NCI-H460 (cell line): ENCODE measurements at regions not wholly inside any gene's neighbourhood (a gene's known extent, or its start where the extent isn't known, plus 50 kb on each side); places are given as distances from the start of the nearest gene placed in this dataset.
A peak's percentile ranks its signal among the peaks of the same experiment; 100 is the strongest.
"Not testable (repeated sequence)": the region's sequence is repeated elsewhere in the genome, so short reads cannot be mapped to it uniquely, and the experiment has no call there.

ENCODE experiments used
- DNase-seq: peaks from one replicate; pipeline ENCODE4 v3.0.0-alpha.2; 2016; ENCODE audit warnings: low read depth; ENCODE audit errors: extremely low read depth
- small RNA-seq, 2 experiments: library from RNA; depleted of rRNA; stranded (forward); fragments of <200 nt; gene quantifications; one replicate each; pipeline ENCODE3, GENCODE V24; 2014

- no peak for DNase-seq
Observed at GRCh38 chr4:92199135-92199534, 104.6 kb upstream of the GRID2 start.

GRCh38 chr4:92210906-92211305 is 92.9 kb upstream of the GRID2 start:
- DNase-seq: no peak

- DNase-seq: no peak
Observed at GRCh38 chr4:92215476-92215875, 88.3 kb upstream of the GRID2 start.

- DNase-seq: no peak
Observed at GRCh38 chr4:92231511-92231910, 72.3 kb upstream of the GRID2 start.

GRCh38 chr4:92232566-92232965 is 71.2 kb upstream of the GRID2 start:
- DNase-seq: no peak

GRCh38 chr4:92234393-92235176 is 69.2 kb upstream of the GRID2 start:
- DNase-seq: peak; percentile 43

- DNase-seq: no peak
Observed at GRCh38 chr4:92235731-92236130, 68.0 kb upstream of the GRID2 start.

- no peak for DNase-seq
Observed at GRCh38 chr4:92236877-92237276, 66.9 kb upstream of the GRID2 start.

- DNase-seq: no peak
Observed at GRCh38 chr4:92237559-92237958, 66.2 kb upstream of the GRID2 start.

GRCh38 chr4:92241094-92241493 is 62.7 kb upstream of the GRID2 start:
- DNase-seq: no peak

- no peak for DNase-seq
Observed at GRCh38 chr4:92246384-92246783, 57.4 kb upstream of the GRID2 start.

- DNase-seq: no peak
Observed at GRCh38 chr4:92249541-92249940, 54.2 kb upstream of the GRID2 start.

- no peak for DNase-seq
Observed at GRCh38 chr4:92251711-92252110, 52.1 kb upstream of the GRID2 start.

GRCh38 chr4:92252358-92252757 is 51.4 kb upstream of the GRID2 start:
- DNase-seq: not testable (repeated sequence)

GRCh38 chr4:92252846-92253245 is 50.9 kb upstream of the GRID2 start:
- DNase-seq: no peak

GRCh38 chr4:92253550-92253949 is 50.2 kb upstream of the GRID2 start:
- no peak for DNase-seq

Small RNAs in the stretch of these regions (small RNA-seq; reads per million reads assigned to genes)
- 0 reads per million in 2 experiments for gene KRT19P6
